ENCODE measurements at regions not wholly inside any gene's neighbourhood (a gene's known extent, or its start where the extent isn't known, plus 50 kb on each side); places are given as distances from the start of the nearest gene placed in this dataset.
A peak's percentile ranks its signal among the peaks of the same experiment; 100 is the strongest.
"Not testable (repeated sequence)": the region's sequence is repeated elsewhere in the genome, so short reads cannot be mapped to it uniquely, and the experiment has no call there.

DNA sequence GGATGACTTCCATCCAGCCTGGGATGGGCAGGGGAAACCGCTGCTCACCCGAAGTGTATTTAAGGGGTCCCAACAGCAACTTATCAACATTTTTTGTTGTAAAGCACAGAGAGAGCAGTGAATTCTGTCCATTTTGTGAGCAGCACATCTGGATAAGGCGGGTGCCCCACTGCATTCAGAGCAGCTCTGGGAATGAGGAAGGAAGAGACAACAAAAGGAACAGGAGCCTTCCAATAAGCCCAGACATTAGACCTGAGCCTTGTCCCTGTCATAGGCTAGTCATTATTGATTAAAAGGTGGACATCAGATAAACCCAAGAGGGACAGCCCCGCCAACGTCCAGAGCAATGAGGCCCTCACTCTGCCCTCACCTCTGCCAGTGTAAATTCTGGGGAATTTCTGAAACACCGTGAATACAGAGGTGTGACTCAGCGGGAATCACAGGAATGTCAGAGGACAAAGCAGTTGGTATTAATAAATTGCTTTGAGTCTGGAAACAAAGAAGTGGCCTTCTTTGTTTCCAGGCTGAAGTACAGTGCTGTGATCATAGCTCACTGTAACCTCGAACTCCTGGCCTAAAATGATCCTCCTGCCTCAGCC, 78.2 kb upstream of the PLGLB2 start:
- DNase-seq; ATAC-seq; intact Hi-C loops (cut with DNase I); H3K36me3 ChIP-seq; H3K4me3 ChIP-seq; H3K27me3 ChIP-seq; H3K27ac ChIP-seq; H3K4me1 ChIP-seq; H3K9me3 ChIP-seq: not testable (repeated sequence)

DNA sequence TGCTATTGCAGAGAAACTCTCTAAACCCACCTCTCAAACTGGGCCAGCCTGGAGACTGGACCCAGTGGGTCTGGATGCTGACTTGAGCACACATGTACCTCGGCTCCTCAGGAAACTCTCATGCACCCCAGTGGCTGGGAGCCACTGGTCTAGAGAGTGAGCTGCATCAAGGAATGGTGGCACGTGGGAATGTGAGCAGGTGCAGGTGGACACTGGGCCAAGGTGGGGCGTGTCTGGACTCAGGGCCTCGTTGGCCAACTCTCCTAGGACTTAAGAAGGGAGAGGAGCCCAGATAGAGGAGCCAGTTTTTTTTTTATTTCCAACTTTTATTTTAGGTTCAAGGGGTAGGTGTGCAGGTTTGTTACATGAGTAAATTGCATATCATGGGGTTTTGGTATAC, 75.5 kb upstream of the PLGLB2 start:
- H3K36me3 ChIP-seq; H3K27me3 ChIP-seq; H3K9me3 ChIP-seq; H3K27ac ChIP-seq; H3K4me1 ChIP-seq; DNase-seq; ATAC-seq; H3K4me3 ChIP-seq; intact Hi-C loops (cut with DNase I): not testable (repeated sequence)

DNA sequence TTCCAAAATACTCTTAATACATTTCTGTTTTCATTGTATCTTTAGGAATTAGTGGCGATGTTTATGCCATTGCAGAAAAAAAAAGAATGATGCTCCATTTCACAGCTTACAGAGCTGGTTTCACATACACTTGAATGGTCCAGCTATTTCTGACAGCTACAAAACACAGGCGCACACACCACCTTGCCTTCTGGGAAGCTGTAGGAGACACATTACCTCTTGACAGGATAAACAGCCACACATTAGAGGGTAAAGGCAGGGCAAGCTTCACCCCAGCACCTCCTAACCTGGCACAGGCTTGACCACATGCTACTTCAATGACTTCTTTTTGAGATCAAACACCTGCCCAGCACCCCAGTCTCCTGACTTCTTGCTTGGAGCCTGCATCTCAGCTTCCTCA, 73.2 kb upstream of the PLGLB2 start:
- H3K4me3 ChIP-seq; H3K36me3 ChIP-seq; H3K27me3 ChIP-seq; ATAC-seq; H3K4me1 ChIP-seq; H3K9me3 ChIP-seq; intact Hi-C loops (cut with DNase I); DNase-seq; H3K27ac ChIP-seq: not testable (repeated sequence)

DNA sequence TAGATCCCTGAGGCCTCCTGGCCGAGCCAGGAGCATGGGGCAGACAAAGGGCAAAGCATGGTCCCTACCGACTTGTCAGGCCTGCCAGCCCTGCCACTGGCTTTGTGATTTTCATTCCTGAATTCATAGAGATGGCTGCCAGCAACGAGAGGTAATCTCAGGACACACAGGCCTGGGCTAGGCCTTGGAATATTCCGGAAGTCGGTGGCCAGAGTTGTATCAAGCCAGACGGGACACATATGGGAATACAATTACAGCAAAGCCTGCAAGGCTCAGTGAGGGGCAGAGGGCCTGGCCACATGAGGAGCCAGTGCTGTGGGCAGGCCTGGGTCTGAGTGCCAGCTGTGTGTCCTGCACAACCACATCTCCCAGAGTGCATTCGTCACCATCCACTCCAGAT, 72.4 kb upstream of the PLGLB2 start:
- H3K9me3 ChIP-seq; H3K27ac ChIP-seq; H3K36me3 ChIP-seq; DNase-seq; H3K4me3 ChIP-seq; H3K4me1 ChIP-seq; ATAC-seq; intact Hi-C loops (cut with DNase I); H3K27me3 ChIP-seq: not testable (repeated sequence)

DNA sequence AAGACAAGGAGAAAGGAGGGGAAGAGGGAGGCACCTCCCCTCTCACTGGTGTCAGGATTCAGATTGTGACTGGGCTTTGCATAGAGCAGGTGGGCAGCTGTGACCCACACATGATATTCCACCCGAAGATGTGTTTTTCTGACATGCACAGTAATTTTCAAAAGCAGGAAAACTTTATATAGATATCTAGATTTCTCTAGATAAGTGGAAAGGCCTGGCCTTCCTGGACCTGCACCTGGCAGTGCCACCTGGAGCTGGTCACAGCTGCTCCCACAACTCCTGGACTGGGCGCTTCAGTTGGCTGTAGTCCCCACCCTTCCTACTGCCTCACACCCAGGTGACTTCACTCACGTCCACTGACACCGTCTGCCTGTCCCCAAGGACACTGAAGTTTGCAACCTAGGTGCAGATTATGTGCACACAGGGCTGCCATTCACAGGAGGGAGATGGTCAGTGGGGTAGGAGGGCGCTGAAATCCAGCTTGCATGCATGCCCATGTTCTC, 70.4 kb upstream of the PLGLB2 start:
- H3K9me3 ChIP-seq; intact Hi-C loops (cut with DNase I); ATAC-seq; H3K4me3 ChIP-seq; H3K27ac ChIP-seq; H3K36me3 ChIP-seq; DNase-seq; H3K27me3 ChIP-seq; H3K4me1 ChIP-seq: not testable (repeated sequence)

DNA sequence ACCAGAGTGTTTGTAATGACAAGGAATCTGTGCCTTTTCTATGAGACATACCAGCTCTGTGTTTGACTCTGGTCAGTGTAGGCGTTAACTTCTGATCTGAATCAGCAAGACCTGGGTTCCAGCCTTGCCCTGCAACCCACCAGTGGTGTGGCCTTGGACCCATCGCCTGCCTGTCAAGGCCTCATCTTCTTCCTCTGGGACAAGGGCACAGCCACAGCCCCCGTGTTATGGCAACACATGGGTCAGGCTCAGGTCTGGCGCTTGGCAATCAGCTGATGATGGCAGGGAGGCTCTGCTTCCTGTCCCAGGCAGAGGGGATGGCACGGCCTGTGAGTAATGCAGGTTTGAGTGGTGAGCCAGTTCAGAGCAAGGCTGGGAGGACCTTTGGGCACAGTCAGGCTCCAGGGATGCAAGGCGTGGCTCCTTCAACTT, 69.1 kb upstream of the PLGLB2 start:
- ATAC-seq, result not testable (repeated sequence)

DNA sequence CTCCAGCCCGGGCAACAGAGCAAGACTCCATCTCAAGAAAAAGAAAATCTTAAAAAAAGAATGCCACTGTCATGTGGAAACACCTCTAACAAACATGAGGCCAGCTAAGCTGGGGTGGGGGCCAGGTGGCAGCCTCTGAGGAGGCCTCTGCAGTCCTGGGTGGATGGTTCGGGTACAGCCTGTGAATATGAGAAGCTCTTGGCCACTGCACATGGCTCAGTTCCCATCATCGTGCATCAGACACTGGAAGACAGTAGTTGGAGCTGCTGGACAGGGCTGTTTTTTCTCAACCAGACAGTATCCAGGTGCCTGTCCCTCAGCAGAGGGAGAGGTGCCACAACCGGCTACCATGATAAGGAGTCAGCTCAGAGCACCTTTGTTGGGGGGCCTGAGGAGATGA, 67.9 kb upstream of the PLGLB2 start:
- ATAC-seq; H3K4me1 ChIP-seq; H3K36me3 ChIP-seq; H3K27ac ChIP-seq; H3K27me3 ChIP-seq; DNase-seq; H3K4me3 ChIP-seq; intact Hi-C loops (cut with DNase I); H3K9me3 ChIP-seq: not testable (repeated sequence)

More for the DNA sequence above, 69.1 kb upstream of the PLGLB2 start:
- H3K4me1 ChIP-seq; H3K27ac ChIP-seq; intact Hi-C loops (cut with DNase I); DNase-seq; H3K27me3 ChIP-seq; H3K36me3 ChIP-seq; H3K9me3 ChIP-seq; H3K4me3 ChIP-seq: not testable (repeated sequence)

DNA sequence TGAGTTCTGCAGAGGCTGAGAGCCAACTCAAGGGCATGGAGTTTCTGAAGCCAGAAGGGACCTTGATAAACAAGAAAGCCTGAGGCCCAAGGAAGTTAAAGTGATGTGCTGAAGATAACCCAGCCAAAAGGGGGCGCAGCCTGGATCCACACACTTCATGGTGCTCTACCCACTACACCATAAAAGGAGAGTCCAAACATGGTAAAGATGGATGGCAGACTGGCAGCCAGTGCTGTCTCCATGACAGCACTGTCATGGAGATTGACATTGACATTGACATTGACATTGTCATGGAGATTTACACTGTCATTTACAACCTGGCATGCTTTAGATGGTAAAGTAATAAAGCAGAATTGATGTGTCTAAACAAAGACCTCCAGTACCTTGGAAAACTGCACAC, 67.2 kb upstream of the PLGLB2 start:
- H3K27me3 ChIP-seq; ATAC-seq; DNase-seq; H3K27ac ChIP-seq; H3K4me1 ChIP-seq; H3K9me3 ChIP-seq; H3K4me3 ChIP-seq; H3K36me3 ChIP-seq; intact Hi-C loops (cut with DNase I): not testable (repeated sequence)

DNA sequence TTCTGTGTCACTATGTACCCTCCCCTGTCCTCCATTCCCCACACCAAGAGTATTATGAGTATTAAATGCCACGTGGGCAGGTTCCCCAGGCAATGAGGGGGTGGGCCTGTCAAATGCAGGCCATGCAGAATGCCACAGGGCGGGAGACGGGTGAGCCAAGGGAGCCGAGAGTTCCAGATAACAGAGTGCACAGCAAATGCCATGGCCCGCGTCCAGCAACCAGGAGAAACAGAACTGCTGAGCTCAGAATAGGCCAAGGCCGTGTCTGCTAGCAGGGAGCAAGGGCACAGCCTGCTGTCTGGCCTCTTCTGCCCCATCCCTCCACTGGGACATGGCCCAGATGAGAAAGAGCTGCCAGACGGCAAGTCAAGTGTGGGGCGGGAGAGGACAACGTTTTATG, 64.4 kb upstream of the PLGLB2 start:
- DNase-seq (peak in 1 of 4 donors; percentile 44), ATAC-seq (peak; percentile 63)
- H3K36me3 ChIP-seq; H3K9me3 ChIP-seq; H3K27ac ChIP-seq; H3K4me3 ChIP-seq; H3K27me3 ChIP-seq; H3K4me1 ChIP-seq; intact Hi-C loops (cut with DNase I): not testable (repeated sequence)

DNA sequence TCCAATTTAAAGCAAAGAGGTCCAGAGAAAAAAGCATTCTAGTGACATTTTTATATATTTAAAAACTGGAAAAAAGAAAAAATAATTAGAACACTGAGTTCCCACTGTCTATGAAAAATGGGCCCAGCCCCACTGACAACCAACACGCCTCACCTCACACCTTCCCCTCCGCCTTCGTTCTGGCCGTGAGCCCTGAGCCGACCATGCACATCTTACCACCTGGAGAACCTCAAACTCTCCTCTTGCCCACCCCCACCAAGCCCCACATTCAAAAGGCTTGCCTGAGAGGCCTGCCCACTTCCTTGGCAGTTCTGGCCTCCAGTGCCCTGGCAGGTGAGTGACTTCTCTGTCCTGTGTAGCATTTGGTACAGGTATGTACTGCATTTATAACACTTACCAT, 63.9 kb upstream of the PLGLB2 start:
- H3K27me3 ChIP-seq; H3K27ac ChIP-seq; H3K4me3 ChIP-seq; DNase-seq; ATAC-seq; H3K36me3 ChIP-seq; H3K9me3 ChIP-seq; intact Hi-C loops (cut with DNase I); H3K4me1 ChIP-seq: not testable (repeated sequence)

DNA sequence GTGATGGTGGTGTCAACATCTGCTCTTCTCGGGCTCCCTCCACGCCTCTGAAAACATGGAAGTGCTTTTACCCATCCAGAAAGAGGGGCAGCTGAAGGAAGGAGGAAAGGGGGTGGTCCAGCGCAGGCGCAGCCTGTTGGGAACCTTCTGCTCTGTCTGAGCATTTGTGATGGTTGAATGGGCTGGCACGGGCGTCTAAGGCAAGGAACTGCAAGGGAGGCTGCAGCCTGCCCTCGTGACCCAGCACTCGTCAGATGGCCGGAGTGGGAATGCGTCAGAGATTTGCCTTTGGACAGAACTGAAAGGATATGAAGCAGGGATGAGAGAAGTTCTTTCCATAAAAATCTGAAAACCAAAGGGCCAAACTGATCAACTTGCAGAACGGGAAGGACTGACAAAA, 62.3 kb upstream of the PLGLB2 start:
- H3K27me3 ChIP-seq; ATAC-seq; H3K27ac ChIP-seq; H3K4me3 ChIP-seq; H3K4me1 ChIP-seq; DNase-seq; H3K36me3 ChIP-seq; H3K9me3 ChIP-seq; intact Hi-C loops (cut with DNase I): not testable (repeated sequence)

DNA sequence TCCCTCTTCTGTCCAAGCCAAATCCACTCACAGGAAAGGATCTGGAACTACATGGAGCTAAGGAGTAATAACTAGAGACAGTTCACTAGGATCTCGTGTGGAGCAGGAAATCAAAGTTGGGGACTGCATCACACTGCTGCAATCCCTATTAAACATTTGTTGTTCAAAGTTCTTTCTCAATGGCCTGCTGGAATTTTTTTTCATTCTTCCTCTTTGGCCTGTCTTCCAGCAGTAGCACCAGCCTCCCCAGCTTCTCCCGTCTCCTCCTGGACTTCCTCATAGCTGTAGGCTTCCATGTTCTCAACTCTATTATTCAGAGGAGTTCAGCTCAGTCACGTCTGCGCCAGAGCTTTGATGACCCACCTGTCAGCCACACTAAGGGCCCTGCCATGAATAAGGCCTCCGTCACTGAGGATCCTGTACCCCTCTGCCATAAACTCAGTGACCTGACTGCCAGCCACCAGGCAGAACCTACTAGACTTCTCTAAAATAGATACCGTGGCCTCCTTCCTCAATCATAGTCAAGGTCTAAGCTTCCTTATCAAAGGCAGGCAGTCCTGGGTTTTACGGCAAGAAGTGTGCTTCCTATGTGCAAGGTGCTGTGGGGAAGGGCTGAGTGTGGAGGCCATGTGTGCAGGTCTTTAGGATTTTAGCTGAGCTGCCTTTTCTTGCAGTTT, 60.9 kb upstream of the PLGLB2 start:
- intact Hi-C loops (cut with DNase I); H3K27ac ChIP-seq; H3K27me3 ChIP-seq; H3K9me3 ChIP-seq; H3K4me3 ChIP-seq; H3K4me1 ChIP-seq; DNase-seq; H3K36me3 ChIP-seq: not testable (repeated sequence)
- peak; percentile 22 for ATAC-seq

DNA sequence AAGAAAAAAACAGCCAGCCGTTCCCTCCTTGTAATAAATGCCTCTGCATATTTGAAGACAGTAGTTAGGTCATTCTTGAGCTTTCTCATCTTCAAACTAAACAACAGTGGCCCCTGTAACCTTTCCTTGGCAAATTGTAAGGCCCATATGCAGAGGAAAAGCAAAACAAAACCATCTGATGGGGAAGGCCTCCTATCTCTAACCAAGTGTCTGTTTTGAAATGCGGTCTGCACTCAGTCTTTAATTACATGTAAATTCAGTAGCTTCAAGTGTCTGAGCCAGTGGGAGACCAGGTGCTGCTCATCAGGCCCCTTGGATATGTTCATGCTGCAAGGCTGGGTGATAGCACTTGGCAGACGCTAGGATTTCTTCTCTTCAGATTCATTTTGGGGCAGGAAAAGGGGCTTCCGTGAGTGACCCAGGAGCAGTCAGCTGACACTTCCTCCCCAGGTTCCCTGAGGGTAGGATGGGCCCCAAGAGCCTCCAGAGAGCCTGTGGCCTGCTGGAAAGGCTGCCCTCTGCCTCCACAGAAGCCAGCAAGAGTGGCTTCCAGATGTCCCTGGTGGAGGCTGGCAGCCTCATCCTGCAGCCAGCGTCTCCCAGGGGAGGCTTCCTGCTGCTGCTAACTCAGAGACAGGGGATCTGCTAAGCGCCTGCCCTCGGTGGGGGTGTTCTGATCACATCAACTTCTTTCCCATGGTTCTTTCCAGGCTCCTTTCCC, 60.2 kb upstream of the PLGLB2 start:
- H3K27ac ChIP-seq; H3K27me3 ChIP-seq; intact Hi-C loops (cut with DNase I); ATAC-seq; H3K9me3 ChIP-seq; DNase-seq; H3K4me3 ChIP-seq; H3K36me3 ChIP-seq; H3K4me1 ChIP-seq: not testable (repeated sequence)

Measured in left lung (tissue), 4 donors.